Thyroid gland (tissue), 4 donors: ENCODE measurements at regions not wholly inside any gene's neighbourhood (a gene's known extent, or its start where the extent isn't known, plus 50 kb on each side); places are given as distances from the start of the nearest gene placed in this dataset.
"Not testable (repeated sequence)": the region's sequence is repeated elsewhere in the genome, so short reads cannot be mapped to it uniquely, and the experiment has no call there.

Experiments used
- DNase-seq, 2 donors: peaks; one replicate each; pipeline ENCODE4 v3.0.0-alpha.2; 2019
- H3K27ac ChIP-seq, 3 donors: fragments of 200-600 bp; sonication (generic); 1 replicate in 2 of 3; 2 replicates in 1 of 3; pipeline ENCODE4 v1.5.1; 2016 to 2019; ENCODE audit warnings: mild to moderate bottlenecking in 1 of 3, moderate library complexity in 1 of 3
- H3K27me3 ChIP-seq: fragments of 200-600 bp; sonication (generic); one replicate; pipeline ENCODE4 v1.5.1; 2019
- H3K36me3 ChIP-seq, 2 donors: fragments of 200-600 bp; sonication (generic); one replicate each; pipeline ENCODE4 v1.5.1; 2016 to 2019
- H3K4me1 ChIP-seq, 2 donors: fragments of 200-600 bp; sonication (generic); one replicate each; pipeline ENCODE4 v1.5.1; 2017 to 2019
- H3K4me3 ChIP-seq, 3 donors: fragments of 200-600 bp; sonication (generic); replicated peaks in 1 of 3; 1 replicate in 2 of 3; 2 replicates in 1 of 3; pipeline ENCODE4 v1.5.1; 2016; ENCODE audit warnings: mild to moderate bottlenecking in 1 of 3
- H3K9me3 ChIP-seq: fragments of 200-600 bp; sonication (generic); one replicate; pipeline ENCODE4 v1.5.1; 2017
- CTCF ChIP-seq, 6 experiments: fragments of 200-600 bp in 3 of 6; fragments of 450-650 bp in 3 of 6; sonication (generic) in 3 of 6; IDR thresholded peaks; one replicate each; pipeline ENCODE4 v1.5.1; 2016 to 2019; ENCODE audit warnings: antibody characterized with exemption in 6 of 6, mild to moderate bottlenecking in 2 of 6, inconsistent platforms in 1 of 6, moderate library complexity in 1 of 6
- POLR2A ChIP-seq, 2 donors: fragments of 450-650 bp; IDR thresholded peaks; one replicate each; pipeline ENCODE4 v1.6.1; 2017; ENCODE audit warnings: antibody characterized with exemption in 2 of 2, mild to moderate bottlenecking in 2 of 2, moderate library complexity in 1 of 2
- WGBS, 2 donors: methylation state at CpG; one replicate each; pipeline ENCODE4 v1.1.5; 2017; 5-methylcytosine and 5-hydroxymethylcytosine counted together
- intact Hi-C: fragments of 100-400 bp; cut with DNase I; formaldehyde crosslinking; loops from one replicate; pipeline ENCODE4 v1.15.1; 2023

DNA sequence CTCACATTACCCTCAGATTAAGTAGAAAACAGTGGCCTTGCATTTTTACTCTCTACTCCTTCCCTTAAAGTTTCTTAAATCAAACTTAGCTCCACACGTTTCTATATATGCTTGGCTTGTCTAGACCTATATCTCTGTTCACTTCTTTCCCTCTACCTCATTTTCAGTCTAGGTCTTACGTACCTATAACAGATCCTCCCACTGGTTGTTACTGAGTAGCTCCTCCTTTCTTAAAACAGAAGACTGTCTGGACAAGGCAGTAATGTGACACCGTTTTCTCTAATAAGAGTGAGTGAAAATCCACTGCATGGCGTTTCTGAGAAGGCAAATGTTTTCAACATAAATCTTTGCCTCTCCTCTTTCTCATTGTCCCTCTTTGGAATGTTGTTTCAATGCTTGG lies 211.7 kb upstream of the POGK start:
- Histone ChIP-seq H3K27ac (no peak overlapping the region), H3K4me1 (no peaks in the 10 kb centered on the region), H3K4me3 (no peak overlapping the region), H3K36me3 (no peaks in the 10 kb centered on the region), H3K27me3 (no peaks in the 10 kb centered on the region), H3K9me3 (no peaks in the 10 kb centered on the region)
- WGBS, 2 donors, result 40 to 53% methylated on average over 3 to 4 of the region's 4 CpGs
- intact Hi-C loops, result no loop called here
- no peak for DNase-seq
- no peak for TF ChIP-seq POLR2A (IDR thresholded peaks at IDR 0.05)

DNA sequence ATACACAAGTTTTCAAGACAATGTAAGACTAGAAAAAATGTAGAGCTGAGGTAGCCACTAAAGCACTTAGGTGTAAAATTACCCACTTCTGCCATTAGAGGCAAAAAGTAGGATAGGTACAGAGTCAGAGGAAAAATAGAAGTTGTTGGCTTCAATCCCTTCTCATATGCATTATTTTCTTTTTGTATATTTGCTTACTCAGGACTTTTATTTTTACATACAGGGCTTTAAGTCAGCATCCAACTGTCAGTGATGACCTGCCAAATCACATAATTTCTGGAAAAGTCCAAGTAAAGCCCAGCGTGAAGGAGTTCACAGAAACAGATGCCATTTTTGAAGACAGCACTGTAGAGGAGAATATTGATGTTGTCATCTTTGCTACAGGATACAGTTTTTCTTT lies 211.0 kb upstream of the POGK start:
- TF ChIP-seq POLR2A (IDR thresholded peaks at IDR 0.05), result no peak
- Histone ChIP-seq H3K4me3 (no peak overlapping the region), H3K4me1 (no peaks in the 10 kb centered on the region), H3K27me3 (no peaks in the 10 kb centered on the region), H3K36me3 (no peaks in the 10 kb centered on the region), H3K27ac (no peak overlapping the region), H3K9me3 (no peaks in the 10 kb centered on the region)
- no peak for DNase-seq
- intact Hi-C loops, result no loop called here
- 74 to 89% methylated on average over 1 of the region's 1 CpG for WGBS, 2 donors

DNA sequence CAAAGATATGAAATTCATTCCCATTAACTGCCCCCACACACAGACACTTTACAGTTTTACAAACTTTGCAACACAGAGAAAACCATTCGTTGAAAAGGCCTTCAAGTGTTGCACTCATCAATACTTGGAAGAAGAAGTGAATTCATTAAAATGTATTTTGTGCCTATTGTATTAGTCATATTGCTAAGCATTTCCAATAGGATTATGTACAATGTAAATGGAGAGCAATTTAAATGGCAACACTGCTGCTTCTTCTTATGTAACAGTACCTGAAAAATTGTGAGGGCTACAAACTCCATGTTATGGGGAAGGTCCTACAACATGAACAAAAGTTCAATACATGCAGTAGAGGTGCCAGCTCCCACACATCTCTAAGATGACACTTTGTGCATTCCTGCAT lies 209.3 kb upstream of the POGK start:
- Histone ChIP-seq H3K27ac (no peak overlapping the region), H3K36me3 (no peaks in the 10 kb centered on the region), H3K4me3 (no peak overlapping the region), H3K9me3 (no peaks in the 10 kb centered on the region), H3K4me1 (no peaks in the 10 kb centered on the region), H3K27me3 (no peaks in the 10 kb centered on the region)
- DNase-seq, result no peak
- intact Hi-C loops, result no loop called here
- 60 to 61% methylated on average over 1 of the region's 1 CpG for WGBS, 2 donors
- TF ChIP-seq POLR2A (IDR thresholded peaks at IDR 0.05) (no peak), CTCF (IDR thresholded peaks at IDR 0.05) (no peak)

DNA sequence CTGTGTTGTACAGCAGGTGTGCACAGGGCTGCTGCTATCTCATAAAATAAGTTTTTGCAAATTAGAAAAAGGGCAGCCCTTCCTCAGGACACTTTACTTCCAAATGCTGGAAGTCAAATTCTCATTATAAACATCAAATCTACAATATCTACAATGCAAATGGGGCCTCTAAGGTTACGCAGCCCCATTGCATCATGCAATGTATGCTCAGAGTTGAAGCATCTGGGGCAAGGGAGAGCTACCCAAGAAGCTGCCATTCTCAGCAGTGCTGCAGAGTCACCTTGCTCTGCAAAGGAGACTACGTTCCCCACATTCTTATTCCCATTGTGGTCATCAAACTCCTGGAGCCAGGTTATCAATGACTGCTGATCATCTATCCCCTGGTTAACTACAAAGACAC lies 208.9 kb upstream of the POGK start:
- no peaks in the 10 kb centered on the region for H3K9me3 ChIP-seq
- TF ChIP-seq POLR2A (IDR thresholded peaks at IDR 0.05) (no peak), CTCF (IDR thresholded peaks at IDR 0.05) (no peak)
- intact Hi-C loops, result no loop called here
- H3K4me3 ChIP-seq, result no peak overlapping the region
- 82 to 100% methylated on average over 2 of the region's 2 CpGs for WGBS, 2 donors
- H3K4me1 ChIP-seq, result no peaks in the 10 kb centered on the region
- H3K27ac ChIP-seq, result no peak overlapping the region
- DNase-seq, result no peak
- H3K36me3 ChIP-seq, result no peaks in the 10 kb centered on the region
- H3K27me3 ChIP-seq, result no peaks in the 10 kb centered on the region

DNA sequence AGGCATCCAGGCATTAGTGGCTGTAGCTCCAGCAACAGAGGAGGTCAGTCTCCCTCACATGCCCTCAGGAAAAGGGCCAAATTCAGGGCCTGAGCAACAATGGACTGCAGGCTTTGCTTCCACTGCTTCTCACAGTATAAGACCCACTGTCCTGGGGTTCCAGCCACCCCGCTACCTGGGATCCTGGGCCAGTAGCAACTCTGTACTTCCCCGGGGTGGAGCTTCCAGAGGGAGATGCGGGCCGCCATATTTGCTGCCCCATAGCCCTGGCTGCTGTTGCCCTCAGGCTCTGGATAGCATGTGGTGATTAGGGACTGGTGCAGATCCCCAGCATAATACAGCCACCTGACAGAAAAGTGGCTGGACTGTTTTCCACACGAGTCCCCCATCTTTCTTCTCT lies 201.1 kb upstream of the POGK start:
- DNase-seq, result no peak
- H3K9me3 ChIP-seq, result no peaks in the 10 kb centered on the region
- no peak overlapping the region for H3K27ac ChIP-seq
- TF ChIP-seq POLR2A (IDR thresholded peaks at IDR 0.05), result no peak
- WGBS, 2 donors, result 90% methylated on average over 5 of the region's 5 CpGs
- H3K27me3 ChIP-seq, result no peaks in the 10 kb centered on the region
- H3K4me3 ChIP-seq, result no peak overlapping the region
- H3K36me3 ChIP-seq, result no peaks in the 10 kb centered on the region
- intact Hi-C loops, result no loop called here
- no peaks in the 10 kb centered on the region for H3K4me1 ChIP-seq

DNA sequence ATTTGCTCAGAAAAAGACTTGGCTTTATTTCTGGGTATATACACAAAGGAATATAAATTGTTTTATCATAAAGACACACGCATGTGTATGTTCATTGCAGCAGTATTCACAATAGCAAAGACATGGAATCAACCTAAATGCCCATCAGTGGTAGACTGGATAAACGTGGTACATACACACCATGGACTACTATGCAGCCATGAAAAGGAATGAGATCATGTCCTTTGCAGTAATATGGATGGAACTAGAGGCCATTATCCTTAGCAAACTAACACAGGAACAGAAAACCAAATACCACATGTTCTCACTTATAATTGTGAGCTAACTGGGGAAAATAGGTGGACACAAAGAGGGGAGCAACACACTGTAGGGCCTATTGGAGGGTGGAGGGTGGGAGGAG lies 182.0 kb upstream of the POGK start:
- H3K9me3 ChIP-seq, H3K4me3 ChIP-seq, H3K36me3 ChIP-seq, H3K4me1 ChIP-seq, H3K27me3 ChIP-seq, H3K27ac ChIP-seq, DNase-seq, intact Hi-C loops: not testable (repeated sequence)
- WGBS, 2 donors, result 74 to 79% methylated on average over 2 of the region's 2 CpGs

- H3K27ac ChIP-seq, intact Hi-C loops, H3K36me3 ChIP-seq, H3K27me3 ChIP-seq, DNase-seq, H3K4me3 ChIP-seq, H3K4me1 ChIP-seq, H3K9me3 ChIP-seq: not testable (repeated sequence)
- WGBS, 2 donors, result 88 to 96% methylated on average over 3 of the region's 3 CpGs
These were observed 172.5 kb upstream of the POGK start for GRCh38 chr1:166666790-166667189.

DNA sequence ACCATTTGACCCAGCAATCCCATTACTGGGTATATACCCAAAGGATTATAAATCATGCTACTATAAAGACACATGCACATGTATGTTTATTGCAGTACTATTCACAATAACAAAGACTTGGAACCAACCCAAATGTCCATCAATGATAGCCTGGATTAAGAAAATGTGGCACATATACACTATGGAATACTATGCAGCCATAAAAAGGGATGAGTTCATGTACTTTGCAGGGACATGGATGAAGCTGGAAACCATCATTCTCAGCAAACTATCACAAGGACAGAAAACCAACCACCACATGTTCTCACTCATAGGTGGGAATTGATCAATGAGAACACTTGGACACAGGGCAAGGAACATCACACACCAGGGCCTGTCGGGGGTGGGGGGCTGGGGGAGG lies 171.7 kb upstream of the POGK start:
- DNase-seq, H3K27ac ChIP-seq, intact Hi-C loops, H3K4me1 ChIP-seq, H3K36me3 ChIP-seq, H3K4me3 ChIP-seq, H3K27me3 ChIP-seq, H3K9me3 ChIP-seq: not testable (repeated sequence)
- 87 to 90% methylated on average over 1 of the region's 1 CpG for WGBS, 2 donors
